GM21825 (cell line): ENCODE measurements at regions not wholly inside any gene's neighbourhood (a gene's known extent, or its start where the extent isn't known, plus 50 kb on each side); places are given as distances from the start of the nearest gene placed in this dataset.
"Not testable (repeated sequence)": the region's sequence is repeated elsewhere in the genome, so short reads cannot be mapped to it uniquely, and the experiment has no call there.

Source experiments
- ATAC-seq: cut with Tn5 transposase; IDR thresholded peaks from one replicate; pipeline ENCODE4 v1.9.1; 2021; ENCODE audit warnings: mild to moderate bottlenecking, moderate library complexity; ENCODE audit not compliant: unreplicated experiment

DNA sequence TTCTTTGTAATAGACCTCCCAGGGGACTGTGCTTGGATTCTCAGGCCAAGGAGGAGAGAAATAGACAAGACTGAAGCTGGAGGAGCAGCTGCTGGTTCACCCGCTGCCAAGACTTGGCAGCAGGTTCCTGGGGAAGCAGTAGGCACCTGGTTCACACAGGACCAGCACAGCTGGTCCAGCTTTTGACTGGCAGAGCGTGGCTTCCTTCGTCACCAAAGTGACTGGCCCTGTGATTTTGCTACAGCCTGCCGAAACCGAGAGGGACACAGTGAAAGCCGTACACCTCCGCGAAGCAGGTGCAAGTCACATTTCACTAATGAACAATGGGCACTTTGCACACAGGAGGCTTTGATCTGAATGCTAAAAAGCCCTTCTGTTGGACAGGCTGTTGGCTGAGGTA lies 199.0 kb downstream of the RNF144B start:
- ATAC-seq: no peak

DNA sequence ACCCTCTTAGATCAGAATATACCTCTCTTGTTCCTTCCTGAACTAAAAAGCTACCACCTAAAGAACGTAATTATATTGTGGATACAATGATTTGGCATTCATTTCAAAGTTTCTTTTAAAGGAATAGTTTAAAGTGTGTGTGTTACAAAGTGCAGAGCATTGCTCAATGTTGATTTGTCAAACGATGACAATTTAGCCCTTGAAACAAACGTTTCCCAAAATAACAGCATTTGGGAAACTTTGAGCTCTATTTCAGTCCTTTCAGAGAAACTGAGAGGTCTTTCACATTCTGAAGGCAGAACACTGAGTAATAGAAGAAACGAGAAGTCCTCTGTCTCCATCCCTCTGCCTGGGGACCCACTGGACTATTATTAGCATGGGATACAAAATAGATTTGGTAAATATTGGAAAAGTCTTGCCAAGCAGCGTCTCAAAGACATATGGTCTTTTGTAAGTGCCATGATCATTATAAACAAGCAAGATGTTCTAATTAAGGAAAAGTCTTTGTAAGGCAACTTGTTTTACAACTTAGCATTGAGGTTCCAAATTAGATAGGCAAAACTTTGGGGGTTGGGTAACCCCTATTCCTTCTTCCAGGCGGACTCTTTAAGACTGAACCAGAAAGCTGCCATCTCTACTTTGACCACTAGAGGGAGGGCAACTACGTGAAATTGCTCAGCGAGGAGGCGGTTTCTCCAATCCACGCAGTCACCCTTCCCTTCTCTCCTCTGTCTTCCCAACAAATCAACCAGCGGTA lies 208.8 kb downstream of the RNF144B start:
- no peak for ATAC-seq

DNA sequence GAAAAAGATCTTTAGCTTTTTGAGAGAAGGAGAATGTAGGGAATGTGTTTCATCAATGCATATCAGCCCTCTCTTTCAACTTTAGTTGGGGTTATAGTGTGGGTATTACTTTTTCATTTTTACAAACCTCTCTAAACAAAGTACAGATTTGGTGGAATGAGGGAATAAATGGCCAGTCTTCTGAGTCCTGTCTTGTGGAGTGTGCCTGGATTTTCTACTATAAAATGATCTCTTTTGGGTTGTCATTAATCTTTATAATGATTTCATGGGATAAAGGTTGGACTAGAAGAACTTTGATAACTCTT lies 209.3 kb downstream of the RNF144B start:
- ATAC-seq: no peak

DNA sequence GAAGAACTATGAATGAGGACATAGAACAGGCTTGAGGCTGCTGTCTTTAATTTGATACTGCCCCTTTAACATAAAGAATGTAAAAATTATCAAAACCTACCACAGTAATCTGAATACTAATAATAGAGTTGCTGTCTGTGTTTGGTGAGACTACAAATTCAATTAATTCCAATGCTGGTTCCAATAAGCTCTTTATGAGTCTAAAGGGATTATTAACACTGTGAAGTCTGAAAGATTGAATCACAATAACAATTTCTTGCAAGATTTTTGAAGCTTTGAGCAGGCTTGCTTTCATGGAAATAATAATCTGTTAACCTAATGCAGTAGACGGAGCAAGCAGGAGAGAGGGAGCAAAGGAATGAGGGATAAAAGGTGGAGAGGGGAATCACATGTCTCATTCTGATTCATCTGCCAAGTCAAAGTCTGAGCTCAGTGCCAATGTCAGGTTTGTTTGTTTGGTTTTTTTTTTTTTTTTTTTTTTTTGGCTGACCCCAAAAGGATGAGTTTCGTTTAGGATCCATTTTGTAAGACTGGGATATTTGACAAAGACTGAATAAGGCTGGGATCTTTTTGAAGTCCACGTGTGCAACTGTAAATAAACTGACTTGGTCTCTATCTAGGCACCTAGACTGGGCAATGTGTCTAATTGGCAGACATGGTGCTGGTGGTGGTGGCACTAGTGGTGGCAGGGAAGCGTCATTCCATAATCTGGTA lies 211.6 kb downstream of the RNF144B start:
- ATAC-seq: no peak

DNA sequence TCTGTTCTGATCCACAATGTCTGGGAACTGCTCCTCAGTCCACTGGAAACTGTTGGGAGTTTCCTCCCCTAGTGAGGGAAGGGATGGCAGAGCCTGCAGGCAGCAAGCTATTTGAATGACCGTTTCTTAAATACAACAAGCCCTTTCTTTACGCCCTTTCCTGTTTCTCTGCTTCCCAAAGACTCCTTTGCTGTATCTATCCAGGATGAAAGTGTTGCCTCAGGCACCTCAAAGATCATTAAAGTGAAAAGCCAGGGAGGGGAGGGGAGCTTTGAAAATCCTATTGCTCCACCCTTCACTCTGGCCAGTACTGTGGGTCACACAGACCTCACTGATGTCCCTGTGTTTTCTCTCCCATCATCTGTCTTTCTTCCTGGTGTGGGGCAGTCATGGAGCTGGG lies 213.1 kb downstream of the RNF144B start:
- no peak for ATAC-seq

DNA sequence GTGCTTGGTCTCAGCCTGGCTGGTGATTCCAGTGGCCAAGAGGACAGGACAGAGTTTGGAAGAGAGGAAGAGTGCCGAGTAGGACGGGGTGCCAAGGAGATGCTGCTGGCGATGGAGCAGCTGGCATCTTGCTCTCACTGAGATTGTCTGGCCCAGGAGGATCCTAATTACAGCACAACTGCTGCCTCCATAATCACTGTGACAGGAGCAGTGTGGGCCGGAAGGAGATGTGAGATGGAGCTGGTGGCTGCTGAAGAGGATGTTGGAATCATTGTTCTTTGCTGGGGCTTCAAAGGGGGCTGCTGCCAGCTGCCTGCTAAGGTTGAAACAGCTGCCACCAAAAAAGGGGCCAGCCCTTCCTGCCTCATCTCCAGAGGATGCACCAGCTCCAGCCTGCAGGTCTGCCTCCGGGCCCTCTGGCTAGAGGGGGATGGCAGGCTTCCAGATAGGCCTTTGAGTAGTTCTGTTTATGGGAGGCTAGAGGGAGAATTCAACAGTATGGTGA lies 214.4 kb downstream of the RNF144B start:
- ATAC-seq: no peak

DNA sequence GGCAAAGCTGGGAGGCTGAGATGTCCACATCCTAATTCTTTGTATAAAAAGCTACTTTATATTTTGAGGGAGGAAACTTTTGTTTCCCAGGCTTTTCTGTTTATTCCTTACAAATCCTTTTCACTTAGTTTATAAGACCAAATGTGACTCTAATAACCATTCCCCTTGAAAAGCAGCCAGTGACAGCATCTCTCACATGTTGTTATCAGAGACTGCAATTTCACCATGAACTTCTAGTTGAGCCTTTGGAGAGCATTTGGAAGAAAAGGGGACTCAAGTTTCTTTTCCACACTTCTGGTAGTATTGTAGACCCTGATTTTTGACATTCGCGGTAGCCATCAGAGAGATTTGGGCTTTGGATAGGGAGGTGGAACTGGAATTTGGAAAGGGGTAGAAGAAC lies 215.8 kb downstream of the RNF144B start:
- ATAC-seq: no peak

DNA sequence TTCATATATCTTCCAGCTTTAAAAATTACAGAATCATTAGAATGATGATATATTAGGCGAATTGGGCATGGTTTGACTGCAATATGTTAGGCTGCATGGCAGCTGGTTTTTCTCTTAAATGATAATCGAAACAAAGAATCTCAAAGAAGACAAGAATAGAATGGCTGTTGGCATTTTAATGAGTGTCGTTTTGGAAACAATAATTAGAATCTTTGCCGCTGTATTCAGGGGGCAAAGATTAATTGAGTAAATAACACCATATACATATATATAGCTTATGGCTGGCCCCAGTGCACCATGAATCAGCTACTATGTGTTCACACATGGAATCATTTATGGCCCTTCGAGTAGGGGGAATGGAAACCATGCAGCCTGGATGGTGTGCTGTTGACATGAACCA lies 216.2 kb downstream of the RNF144B start:
- no peak for ATAC-seq

DNA sequence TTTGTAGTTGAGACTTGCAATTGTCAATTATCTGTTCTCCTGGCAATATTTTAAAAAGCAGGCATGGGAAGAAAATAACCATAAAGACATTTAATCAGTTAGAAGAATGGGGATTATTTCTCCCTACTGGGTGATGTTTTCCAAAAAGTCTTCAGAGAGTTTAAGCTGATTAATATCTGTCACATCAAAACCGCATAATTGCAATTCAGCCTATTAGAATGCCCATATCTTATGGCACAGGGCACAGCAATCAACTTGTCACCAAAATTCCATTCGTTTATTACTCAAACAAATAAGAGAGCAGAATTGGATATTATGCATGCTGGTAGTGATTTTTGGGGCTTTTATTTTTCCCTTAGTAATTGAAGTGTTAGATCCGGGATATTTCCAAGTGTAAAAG lies 218.7 kb downstream of the RNF144B start:
- no peak for ATAC-seq

DNA sequence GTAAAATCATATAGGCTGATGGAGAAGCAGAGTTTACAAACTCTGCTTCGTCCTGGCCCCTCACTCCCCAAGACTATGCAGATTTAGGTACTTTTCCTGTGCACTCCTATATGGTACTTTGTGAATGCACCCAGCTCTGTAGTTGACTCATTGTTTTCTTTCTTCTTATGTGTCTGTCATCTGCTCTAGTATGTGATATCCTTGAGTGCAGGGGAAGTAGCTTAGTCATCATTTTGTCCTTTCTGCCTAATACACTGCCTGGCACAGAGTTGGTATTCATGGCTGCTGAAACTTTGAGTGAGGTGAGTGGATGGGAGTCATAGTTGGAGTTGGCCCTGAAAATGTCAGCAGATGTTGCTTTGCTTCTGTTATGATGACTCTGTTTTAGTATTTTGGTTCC lies 222.6 kb downstream of the RNF144B start:
- ATAC-seq: no peak

DNA sequence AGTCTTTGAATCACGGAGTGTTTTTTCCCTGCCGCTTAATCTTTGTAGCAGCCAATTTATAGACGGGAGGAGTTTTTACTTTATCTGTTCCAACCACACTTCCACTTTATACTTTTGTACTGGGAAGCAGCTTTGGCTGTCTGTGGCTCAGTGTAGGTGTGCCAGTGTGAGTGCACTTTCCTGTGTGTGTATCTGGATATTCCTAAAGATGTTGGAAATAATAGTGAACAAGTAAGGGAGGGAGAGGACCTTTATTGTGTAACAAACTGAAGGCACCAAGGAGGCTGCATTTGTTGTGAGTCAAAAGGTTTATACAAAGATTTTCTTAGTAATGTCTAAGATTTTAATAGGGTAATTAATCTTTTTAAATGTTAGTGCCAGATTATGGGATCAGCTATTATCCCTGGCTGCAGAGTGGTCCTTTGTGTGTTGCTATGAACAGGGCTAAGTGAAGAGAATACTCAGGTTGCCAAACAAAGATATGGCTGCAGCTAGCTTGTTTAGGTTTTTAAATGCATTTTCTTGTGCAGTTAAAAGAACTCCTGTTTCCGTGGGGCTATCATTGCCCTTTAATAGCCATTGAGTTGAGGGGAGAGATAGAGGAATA lies 226.3 kb downstream of the RNF144B start:
- no peak for ATAC-seq

DNA sequence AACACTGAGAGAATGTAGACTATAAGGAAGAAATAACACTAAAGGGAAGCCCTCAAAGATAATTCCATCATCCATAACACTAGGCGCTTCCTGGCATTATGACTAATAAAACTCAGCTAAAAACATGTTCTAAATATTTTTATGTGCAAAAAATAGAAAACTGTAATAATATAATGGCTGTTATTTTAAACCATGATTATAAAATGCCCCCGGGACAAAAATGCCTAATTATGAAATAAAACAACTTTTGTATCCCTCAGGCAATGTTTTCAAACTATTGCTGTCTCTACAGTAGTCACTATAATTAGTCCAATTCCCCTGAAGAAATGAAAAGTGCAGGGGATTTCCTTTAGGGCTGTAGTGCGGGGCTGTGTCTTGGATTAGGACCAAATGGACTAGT lies 242.4 kb downstream of the RNF144B start:
- ATAC-seq: no peak

DNA sequence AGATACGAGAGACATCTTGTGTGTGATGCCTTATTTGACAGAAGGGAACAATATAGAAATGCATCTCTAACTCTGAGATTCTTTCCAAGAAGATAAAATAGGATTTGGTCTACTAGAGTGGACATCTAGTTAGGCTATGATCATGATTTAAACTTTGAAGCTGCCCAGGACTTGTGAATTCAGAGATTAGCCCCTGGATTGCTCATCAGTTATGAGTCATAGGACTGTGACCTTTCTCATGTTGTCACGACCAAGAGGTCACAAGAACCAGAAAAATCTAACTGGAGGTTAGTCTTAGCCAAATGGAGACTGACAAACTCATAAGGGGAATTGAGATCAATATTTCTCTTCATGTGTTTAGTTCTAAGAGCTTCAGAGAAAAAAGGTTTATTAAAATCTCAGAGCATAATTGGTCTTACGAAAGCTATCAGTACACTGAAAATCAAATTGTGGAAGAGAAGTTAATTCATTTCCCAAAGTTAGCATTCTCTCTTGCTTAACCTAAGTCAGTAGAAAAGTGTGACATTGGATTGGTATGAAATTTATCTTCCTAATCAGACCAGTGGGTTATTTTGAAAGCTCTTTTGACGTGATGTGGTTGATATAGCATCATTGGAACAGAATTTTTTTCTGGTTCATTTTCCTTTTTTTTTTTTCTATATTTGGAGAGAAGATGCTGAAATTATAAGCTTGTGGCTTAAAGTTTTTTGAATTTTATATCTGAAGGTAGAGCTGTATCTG lies 245.7 kb downstream of the RNF144B start:
- ATAC-seq: no peak

DNA sequence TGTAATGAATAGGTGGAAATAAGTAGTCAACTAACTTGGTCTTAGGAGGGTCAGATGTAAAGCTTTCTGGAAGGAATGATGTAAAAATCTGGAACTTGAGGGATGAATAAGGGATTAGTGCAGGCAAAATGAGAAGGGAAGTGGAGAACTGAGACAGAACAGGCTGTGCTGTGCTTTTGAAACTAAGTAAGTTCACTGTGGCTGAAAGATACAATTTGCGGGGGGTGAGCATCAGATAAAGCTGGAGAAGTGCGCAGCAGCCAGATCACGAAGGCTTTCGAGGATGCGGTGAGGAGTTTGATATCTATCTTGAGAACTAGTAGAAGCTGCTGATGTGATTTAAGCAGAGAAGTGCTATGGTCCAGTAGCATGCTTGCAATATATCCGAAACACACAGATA lies 247.8 kb downstream of the RNF144B start:
- ATAC-seq: no peak

DNA sequence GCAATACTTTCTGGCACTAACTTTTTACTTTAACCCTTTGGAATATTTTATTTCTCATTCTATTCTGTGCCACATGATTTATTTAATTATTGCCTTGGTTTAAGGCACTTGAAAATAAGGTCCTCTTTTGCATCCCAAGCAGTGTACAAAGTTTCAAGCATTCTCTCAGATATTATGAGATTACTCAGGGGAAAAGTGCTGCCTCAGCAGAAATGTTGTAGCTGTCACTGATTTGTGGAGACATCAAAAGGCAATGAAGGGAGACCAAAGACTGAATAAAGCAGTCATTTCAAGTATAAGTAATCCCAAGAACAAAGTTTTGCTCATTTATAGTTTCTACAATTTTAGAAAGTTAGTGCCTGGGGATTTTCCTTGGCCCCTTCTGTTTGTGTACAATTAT lies 253.0 kb downstream of the RNF144B start:
- no peak for ATAC-seq

DNA sequence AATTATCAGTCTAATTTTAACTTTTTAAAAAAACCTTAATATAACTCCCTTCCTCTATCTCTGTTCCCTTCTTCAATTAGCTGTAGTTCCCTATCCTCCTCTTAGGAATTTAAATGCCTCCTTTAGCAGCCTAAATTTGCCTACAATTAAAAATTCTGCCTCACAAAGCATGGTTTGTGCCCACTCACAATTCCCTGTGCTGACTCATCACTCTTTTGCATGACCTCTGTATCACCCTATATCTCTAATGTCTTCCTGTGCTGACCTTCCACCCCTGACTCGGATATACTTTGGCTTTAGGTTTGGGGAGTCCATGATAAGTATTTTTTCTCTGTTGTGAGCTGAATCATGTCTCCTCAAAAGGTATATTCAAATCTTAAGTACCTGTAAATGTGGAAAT lies 253.6 kb downstream of the RNF144B start:
- ATAC-seq: no peak

DNA sequence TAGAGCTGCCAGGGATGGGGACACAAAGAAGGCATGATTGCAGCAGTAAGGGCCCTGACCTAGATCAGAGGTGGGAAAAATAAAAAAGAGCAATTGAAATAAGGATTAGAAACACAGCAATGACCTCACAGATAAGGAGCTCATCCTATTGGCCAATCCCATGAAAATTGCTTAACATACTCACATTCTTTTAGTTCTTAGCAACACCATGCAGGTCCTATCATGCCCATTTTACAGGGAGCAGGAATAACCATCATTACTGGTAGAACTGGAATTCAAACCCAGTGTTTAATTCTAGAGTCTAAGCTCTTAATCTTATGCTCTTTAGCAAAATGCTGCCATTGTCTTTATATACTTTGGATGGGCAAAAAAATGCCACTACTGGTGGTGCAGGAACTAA lies 267.7 kb downstream of the RNF144B start:
- ATAC-seq: no peak

DNA sequence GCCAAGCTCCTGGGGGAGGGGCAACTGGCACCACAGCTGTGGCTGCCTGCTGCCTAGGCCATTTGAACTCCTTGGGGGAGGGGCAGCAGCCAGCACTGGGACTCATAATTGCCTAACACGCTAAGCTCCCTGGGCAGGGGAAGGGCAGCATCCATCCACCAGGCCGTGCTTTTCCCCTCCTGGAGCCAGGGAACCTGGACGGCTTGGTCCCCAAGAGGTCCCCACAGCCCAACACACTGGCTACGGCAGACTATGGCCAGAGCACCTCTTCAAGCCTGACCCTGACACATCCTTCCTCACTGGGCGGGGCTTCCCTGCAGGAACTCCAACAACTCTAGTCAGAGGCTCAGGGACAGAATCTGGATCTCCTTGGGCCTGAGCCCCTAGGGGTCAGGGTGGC lies 269.4 kb downstream of the RNF144B start:
- no peak for ATAC-seq

DNA sequence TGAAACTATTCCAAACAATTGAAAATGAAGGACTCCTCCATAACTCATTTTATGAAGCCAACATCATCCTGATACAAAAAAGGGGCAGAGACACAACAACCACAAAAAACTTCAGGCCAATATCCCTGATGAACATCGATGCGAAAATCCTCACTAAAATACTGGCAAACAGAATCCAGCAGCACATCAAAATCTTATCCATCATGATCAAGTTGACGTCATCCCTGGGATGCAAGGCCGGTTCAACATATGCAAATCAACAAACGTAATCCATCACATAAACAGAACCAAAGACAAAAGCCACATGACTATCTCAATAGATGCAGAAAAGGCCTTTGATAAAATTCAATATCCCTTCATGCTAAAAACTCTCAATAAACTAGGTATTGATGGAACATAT lies 272.8 kb downstream of the RNF144B start:
- ATAC-seq: not testable (repeated sequence)

DNA sequence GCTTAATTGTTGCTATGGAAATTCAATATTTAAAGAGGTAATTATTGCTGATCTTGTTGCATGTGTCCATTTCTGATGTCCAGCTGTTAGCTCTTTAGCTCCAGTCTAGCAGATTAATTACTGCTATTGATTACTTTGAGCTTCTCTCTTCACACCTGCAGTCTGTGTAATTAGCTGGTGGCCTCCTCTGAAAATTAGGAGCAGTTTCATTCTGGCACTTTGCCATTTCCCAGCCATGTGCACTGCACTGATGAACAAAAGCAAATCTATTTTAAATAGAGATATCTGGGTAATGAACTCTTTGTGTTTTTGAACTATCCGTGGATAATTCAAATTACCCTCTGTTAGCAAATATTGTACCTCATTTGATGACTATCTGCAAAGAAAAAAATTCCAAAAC lies 275.9 kb downstream of the RNF144B start:
- no peak for ATAC-seq

DNA sequence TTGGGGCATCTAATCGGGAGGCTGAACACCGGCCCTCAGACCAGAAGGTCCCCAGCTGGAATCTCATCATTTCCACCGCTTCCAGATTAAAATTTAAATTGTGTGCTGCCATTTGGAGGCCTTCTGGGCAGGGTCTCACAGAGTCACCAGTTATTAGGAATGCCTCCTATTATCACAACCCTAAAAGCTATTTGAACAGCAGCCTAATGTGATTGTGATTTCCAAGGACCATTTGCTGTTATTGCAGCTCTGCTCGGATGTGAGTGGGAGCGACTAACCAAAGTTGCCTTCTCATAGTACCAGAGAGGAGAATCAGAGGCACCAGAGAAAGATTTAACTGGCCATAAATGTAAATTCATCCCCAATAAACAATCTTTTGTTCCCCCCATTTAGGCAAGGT lies 277.3 kb downstream of the RNF144B start:
- no peak for ATAC-seq

DNA sequence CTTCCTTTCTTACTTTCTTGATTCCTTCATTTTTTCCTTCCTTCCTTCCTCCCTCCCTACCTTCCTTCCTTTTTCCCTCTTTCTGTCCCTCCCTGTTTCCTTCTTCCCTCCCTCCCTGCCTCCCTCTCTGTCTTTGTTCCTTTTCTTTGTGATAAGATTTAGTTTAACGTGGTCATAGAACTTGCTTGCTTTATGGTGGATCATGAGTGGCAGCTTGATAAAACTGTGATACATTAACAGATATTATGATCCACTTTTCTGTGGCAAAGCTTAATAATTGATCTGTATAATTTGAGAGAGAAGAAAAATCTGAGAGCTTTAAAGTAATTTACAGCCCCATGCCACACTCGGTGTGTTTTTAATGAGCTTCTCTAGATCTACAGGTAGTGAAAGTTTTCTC lies 280.5 kb downstream of the RNF144B start:
- ATAC-seq: no peak
